CMK (cell line): ENCODE measurements at regions not wholly inside any gene's neighbourhood (a gene's known extent, or its start where the extent isn't known, plus 50 kb on each side); places are given as distances from the start of the nearest gene placed in this dataset.

Experiments
- DNase-seq: peaks from one replicate; pipeline ENCODE4 v3.0.0-alpha.2; 2010; ENCODE audit warnings: low read depth

- DNase-seq: no peak
Measured at GRCh38 chr15:95449230-95449628, 881.3 kb upstream of the NR2F2 start.

GRCh38 chr15:95450413-95450812 is 880.1 kb upstream of the NR2F2 start:
- DNase-seq: no peak

GRCh38 chr15:95451938-95452337 is 878.6 kb upstream of the NR2F2 start:
- DNase-seq: no peak

GRCh38 chr15:95454403-95455262 is 875.9 kb upstream of the NR2F2 start:
- DNase-seq: no peak

- DNase-seq: no peak
Measured at GRCh38 chr15:95457520-95457919, 873.0 kb upstream of the NR2F2 start.

- no peak for DNase-seq
Measured at GRCh38 chr15:95458721-95459120, 871.8 kb upstream of the NR2F2 start.

GRCh38 chr15:95459273-95459672 is 871.2 kb upstream of the NR2F2 start:
- DNase-seq: no peak

GRCh38 chr15:95464509-95464908 is 866.0 kb upstream of the NR2F2 start:
- no peak for DNase-seq

- no peak for DNase-seq
Measured at GRCh38 chr15:95468820-95469219, 861.7 kb upstream of the NR2F2 start.

- no peak for DNase-seq
Measured at GRCh38 chr15:95469496-95470000, 861.0 kb upstream of the NR2F2 start.

GRCh38 chr15:95470529-95470928 is 860.0 kb upstream of the NR2F2 start:
- no peak for DNase-seq

- DNase-seq: no peak
Measured at GRCh38 chr15:95470997-95471689, 859.4 kb upstream of the NR2F2 start.

- DNase-seq: no peak
Measured at GRCh38 chr15:95471690-95472086, 858.8 kb upstream of the NR2F2 start.

GRCh38 chr15:95475067-95475466 is 855.4 kb upstream of the NR2F2 start:
- no peak for DNase-seq

GRCh38 chr15:95479308-95479707 is 851.2 kb upstream of the NR2F2 start:
- DNase-seq: no peak

- no peak for DNase-seq
Measured at GRCh38 chr15:95485367-95485766, 845.1 kb upstream of the NR2F2 start.

- no peak for DNase-seq
Measured at GRCh38 chr15:95486224-95486623, 844.3 kb upstream of the NR2F2 start.

GRCh38 chr15:95489103-95489502 is 841.4 kb upstream of the NR2F2 start:
- no peak for DNase-seq

- no peak for DNase-seq
Measured at GRCh38 chr15:95492388-95493070, 838.0 kb upstream of the NR2F2 start.

- DNase-seq: no peak
Measured at GRCh38 chr15:95494971-95495541, 835.4 kb upstream of the NR2F2 start.

- DNase-seq: no peak
Measured at GRCh38 chr15:95497634-95498033, 832.9 kb upstream of the NR2F2 start.

- DNase-seq: no peak
Measured at GRCh38 chr15:95498961-95499360, 831.5 kb upstream of the NR2F2 start.
